ENCODE measurements at regions not wholly inside any gene's neighbourhood (a gene's known extent, or its start where the extent isn't known, plus 50 kb on each side); places are given as distances from the start of the nearest gene placed in this dataset.
"Not testable (repeated sequence)": the region's sequence is repeated elsewhere in the genome, so short reads cannot be mapped to it uniquely, and the experiment has no call there.

DNA sequence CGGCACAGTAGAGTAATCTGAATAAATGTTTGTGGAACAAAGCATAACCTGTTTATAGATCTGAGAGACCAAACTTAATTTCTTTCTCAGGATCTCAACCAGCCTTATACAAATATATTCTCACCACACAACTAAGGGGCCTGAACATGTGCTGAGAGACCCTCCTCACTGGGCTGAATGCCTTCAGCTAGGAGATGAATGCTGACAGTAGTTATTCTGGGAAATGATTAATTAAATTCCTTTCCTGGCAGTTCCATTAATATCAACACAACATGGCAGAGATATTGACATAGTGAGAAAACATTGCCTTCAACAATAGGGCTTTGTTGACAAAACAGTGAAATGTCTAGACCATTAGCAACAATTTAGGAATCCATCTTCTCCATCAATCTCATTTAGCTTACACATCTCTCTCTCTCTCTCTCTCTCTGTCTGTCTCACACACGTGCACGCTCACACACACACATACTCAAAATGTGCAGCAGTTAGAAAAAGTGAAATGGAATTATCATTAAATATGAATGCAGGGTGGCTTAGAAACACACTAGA, 780.8 kb upstream of the CDH8 start:
- no peaks in the 10 kb centered on the region for H3K27me3 Mint-ChIP-seq
- H3K27ac Mint-ChIP-seq, result no peak overlapping the region
- H3K4me3 Mint-ChIP-seq, result no peak overlapping the region
- no peaks in the 10 kb centered on the region for H3K36me3 Mint-ChIP-seq
- ChIA-PET POLR2A (interaction anchor here (0.7 kb wide), 1 partner anchor 29 kb away, joined by 3 read pairs; no protein-coding TSS in a partner anchor), CTCF (no interaction called here)
- intact Hi-C loops (cut with micrococcal nuclease), result no loop called here
- H3K9me3 Mint-ChIP-seq, result peaks cover 44% of the 10 kb centered on the region
- no peak for DNase-seq
- H3K4me1 Mint-ChIP-seq (ENCODE audit: low read depth), result no peaks in the 10 kb centered on the region

DNA sequence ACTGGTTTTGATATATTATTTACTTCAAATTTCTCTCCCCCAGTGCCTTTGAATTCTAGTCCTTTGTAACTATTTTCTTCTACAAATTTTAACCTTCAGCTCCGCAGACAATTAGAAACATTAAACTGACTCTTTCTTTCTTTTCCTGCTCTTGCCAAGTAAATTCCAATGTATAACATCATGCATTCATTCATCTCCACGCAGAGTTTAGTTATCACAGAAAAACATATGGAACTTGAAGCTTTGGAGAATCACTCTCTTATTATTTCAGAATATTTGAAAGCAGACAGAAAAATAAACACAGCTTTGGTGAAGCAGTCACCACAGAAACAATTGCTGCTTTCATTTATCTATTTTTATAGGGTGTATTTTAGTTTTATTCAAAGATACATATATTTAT, 778.7 kb upstream of the CDH8 start:
- no peak overlapping the region for H3K27ac Mint-ChIP-seq
- H3K27me3 Mint-ChIP-seq, result no peaks in the 10 kb centered on the region
- DNase-seq, result no peak
- no peak overlapping the region for H3K4me3 Mint-ChIP-seq
- no peaks in the 10 kb centered on the region for H3K4me1 Mint-ChIP-seq (ENCODE audit: low read depth)
- H3K36me3 Mint-ChIP-seq, result no peaks in the 10 kb centered on the region
- peaks cover 48% of the 10 kb centered on the region for H3K9me3 Mint-ChIP-seq
- intact Hi-C loops (cut with micrococcal nuclease), result no loop called here
- ChIA-PET POLR2A (no interaction called here), CTCF (no interaction called here)

DNA sequence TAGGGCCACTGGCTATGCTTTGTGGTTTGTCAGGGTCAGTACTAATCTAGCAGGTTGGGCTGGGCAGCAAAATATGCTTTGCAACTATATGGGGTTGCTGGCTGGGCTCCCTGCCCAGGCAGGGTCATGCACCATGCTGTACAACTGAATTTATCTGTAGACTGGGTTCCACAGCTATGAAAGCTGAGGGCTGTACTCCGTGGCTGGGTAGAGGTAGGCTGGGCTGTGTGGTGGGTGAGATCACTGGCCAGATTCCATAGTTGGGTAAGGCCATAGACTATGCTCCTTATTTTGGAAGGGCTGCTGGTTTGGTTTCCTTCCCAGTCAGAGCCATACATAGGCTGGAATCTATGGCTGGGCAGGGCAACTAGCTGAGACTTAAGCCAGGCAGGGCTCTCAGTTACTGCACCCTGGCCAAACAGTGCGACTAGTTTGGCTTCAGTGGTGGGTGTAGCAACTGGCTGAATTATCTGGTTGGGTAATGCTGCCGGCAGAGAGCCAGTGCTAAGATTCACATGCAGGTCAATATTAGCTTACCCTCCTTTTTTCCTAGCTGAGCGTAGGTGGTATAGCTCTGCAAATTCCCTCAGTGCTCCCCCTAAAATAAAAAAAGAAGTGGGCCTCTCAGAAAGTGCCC, 769.1 kb upstream of the CDH8 start:
- ChIA-PET CTCF (no interaction called here), POLR2A (no interaction called here)
- no peak overlapping the region for H3K27ac Mint-ChIP-seq
- intact Hi-C loops (cut with micrococcal nuclease), result no loop called here
- DNase-seq, result no peak
- no peaks in the 10 kb centered on the region for H3K36me3 Mint-ChIP-seq
- H3K27me3 Mint-ChIP-seq, result no peaks in the 10 kb centered on the region
- H3K4me3 Mint-ChIP-seq, result no peak overlapping the region
- H3K9me3 Mint-ChIP-seq, result peaks cover 19% of the 10 kb centered on the region
- no peaks in the 10 kb centered on the region for H3K4me1 Mint-ChIP-seq (ENCODE audit: low read depth)

DNA sequence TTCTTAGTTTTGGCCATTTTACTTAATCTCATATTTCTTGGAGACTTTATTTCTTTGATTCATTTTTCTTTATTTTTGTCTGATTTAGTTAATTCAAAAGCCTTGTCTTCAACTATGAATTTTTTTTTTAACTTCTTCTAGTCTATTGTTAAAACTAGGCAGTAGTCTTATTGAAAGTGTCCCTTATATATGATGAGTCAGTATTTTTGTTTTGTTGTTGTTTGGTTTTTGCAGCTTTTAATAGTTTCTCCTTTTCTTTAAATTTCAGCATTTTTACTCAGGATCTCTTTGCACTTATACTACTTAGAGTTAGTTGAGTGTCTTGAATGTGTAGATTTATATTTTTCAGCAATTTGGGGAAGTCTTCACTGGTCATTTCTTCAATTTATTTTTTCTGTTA, 758.5 kb upstream of the CDH8 start:
- DNase-seq, result no peak
- Mint-ChIP-seq H3K9me3 (peaks cover 49% of the 10 kb centered on the region), H3K36me3 (no peaks in the 10 kb centered on the region), H3K4me1 (ENCODE audit: low read depth) (no peaks in the 10 kb centered on the region), H3K4me3 (no peak overlapping the region), H3K27me3 (no peaks in the 10 kb centered on the region), H3K27ac (no peak overlapping the region)
- intact Hi-C loops (cut with micrococcal nuclease), result no loop called here
- CTCF ChIA-PET, result no interaction called here
- POLR2A ChIA-PET, result no interaction called here

DNA sequence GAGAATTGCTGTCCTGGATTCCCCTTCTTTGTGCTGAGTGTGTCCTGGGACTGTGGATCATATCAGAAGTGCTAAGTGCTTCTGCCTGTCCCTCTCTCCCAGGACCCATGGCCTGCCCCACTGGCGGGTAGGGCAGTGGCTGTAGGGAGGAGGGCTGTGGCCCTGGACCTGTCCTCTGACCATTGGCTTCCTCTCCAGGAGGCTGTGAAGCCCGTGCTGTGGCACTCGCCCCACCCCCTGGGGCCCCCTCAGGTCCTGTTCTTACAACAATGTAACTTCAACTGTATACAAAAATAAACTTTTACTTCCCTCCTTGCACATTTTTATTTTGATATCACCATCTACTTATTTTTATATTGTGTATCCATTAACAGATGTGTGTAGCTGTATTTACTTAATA, 743.8 kb upstream of the CDH8 start:
- CTCF ChIA-PET; H3K27ac Mint-ChIP-seq; H3K4me3 Mint-ChIP-seq; H3K36me3 Mint-ChIP-seq; H3K27me3 Mint-ChIP-seq; POLR2A ChIA-PET; intact Hi-C loops (cut with micrococcal nuclease); DNase-seq; H3K4me1 Mint-ChIP-seq (ENCODE audit: low read depth): not testable (repeated sequence)
- peaks cover 23% of the 10 kb centered on the region for H3K9me3 Mint-ChIP-seq

DNA sequence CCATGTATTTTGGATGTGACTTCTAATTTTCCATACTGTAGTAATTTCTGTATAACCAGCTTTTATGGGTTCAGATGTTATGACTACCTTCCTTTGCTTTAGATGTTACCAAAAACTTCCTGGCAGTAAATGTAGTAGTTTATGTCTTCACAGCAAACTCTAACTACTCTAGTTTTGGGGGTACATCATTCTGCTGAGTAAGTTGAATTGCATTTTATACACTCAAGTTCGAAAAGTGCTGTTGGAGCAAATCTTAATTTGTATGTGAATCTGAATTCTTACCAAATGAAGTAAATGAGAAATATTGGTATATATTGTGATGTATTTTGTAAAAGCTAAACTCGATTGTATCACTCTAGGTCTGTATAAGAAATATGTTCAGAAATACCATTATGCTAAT, 728.3 kb upstream of the CDH8 start:
- H3K27me3 Mint-ChIP-seq, result no peaks in the 10 kb centered on the region
- peaks cover 29% of the 10 kb centered on the region for H3K9me3 Mint-ChIP-seq
- no peak overlapping the region for H3K4me3 Mint-ChIP-seq
- no peaks in the 10 kb centered on the region for H3K36me3 Mint-ChIP-seq
- ChIA-PET CTCF (no interaction called here), POLR2A (no interaction called here)
- no peaks in the 10 kb centered on the region for H3K4me1 Mint-ChIP-seq (ENCODE audit: low read depth)
- intact Hi-C loops (cut with micrococcal nuclease), result no loop called here
- H3K27ac Mint-ChIP-seq, result no peak overlapping the region
- DNase-seq, result no peak

DNA sequence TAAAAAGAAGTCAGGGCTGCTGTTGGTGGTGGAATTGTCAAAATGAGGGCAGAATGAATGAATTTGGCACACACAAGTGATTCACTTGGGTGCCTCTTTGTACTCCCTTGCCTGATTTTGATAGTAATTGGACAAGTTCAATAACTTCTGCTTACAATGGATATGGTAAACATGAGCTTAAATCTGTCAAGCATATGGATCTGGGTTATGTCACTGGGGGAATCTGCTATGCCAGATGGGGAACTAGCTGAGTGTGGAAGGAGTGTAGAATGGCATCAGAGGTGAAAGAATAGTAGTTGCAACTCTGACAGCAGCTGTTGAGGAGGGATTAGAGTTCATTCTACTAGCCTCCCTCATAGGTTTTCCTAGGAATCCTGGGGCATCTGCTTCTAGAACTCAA, 724.2 kb upstream of the CDH8 start:
- Mint-ChIP-seq H3K27ac (no peak overlapping the region), H3K9me3 (peaks cover 29% of the 10 kb centered on the region), H3K27me3 (no peaks in the 10 kb centered on the region), H3K4me3 (no peak overlapping the region), H3K4me1 (ENCODE audit: low read depth) (no peaks in the 10 kb centered on the region), H3K36me3 (no peaks in the 10 kb centered on the region)
- ChIA-PET POLR2A (no interaction called here), CTCF (no interaction called here)
- no peak for DNase-seq
- intact Hi-C loops (cut with micrococcal nuclease), result no loop called here

DNA sequence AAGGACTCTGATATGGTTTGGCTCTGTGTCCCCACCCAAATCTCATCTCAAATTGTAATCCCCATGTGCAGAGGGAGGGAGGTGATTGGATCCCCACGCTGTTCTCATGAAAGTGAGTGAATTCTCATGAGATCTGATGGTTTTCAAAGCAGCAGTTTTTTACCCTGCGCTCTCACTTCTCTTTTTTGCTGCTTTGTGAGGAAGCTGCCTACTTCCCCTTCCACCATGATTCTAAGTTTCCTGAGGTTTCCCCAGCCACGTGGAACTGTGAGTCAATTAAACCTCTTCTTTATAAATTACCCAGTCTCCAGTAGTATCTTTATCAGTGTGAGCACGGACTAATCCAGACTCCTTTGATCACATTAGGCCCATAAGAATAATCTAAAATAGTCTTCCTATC, 719.7 kb upstream of the CDH8 start:
- H3K9me3 Mint-ChIP-seq, result peaks cover 23% of the 10 kb centered on the region

DNA sequence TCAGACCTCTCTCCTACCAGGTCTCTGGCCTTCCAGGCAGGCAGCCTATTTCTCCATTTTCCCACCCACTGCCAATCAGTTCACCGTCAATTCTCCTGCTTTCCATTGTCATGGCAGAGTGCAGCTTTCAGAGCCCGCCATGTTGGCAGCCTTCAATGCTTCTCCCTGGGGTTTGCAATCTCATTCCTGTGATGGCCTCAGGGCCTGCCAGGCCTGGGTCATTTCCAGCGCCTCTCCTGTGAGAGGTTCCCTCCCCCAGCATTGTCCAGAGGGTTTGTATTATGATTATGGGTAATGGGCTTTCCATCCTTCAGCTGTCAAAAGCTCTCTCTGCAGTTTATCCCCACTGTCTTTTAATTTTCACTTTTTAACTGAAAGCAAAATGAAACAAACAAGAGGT, 716.6 kb upstream of the CDH8 start:
- POLR2A ChIA-PET, result no interaction called here
- Mint-ChIP-seq H3K4me1 (ENCODE audit: low read depth) (no peaks in the 10 kb centered on the region), H3K4me3 (no peak overlapping the region), H3K27me3 (no peaks in the 10 kb centered on the region), H3K27ac (no peak overlapping the region), H3K9me3 (peaks cover 26% of the 10 kb centered on the region), H3K36me3 (no peaks in the 10 kb centered on the region)
- CTCF ChIA-PET, result no interaction called here
- intact Hi-C loops (cut with micrococcal nuclease), result no loop called here
- no peak for DNase-seq

More for the DNA sequence above, 719.7 kb upstream of the CDH8 start:
- no peaks in the 10 kb centered on the region for H3K27me3 Mint-ChIP-seq
- no peak for DNase-seq
- CTCF ChIA-PET, result no interaction called here
- H3K4me3 Mint-ChIP-seq, result no peak overlapping the region
- H3K4me1 Mint-ChIP-seq (ENCODE audit: low read depth), result no peaks in the 10 kb centered on the region
- intact Hi-C loops (cut with micrococcal nuclease), result no loop called here
- POLR2A ChIA-PET, result no interaction called here
- H3K27ac Mint-ChIP-seq, result no peak overlapping the region
- H3K36me3 Mint-ChIP-seq, result no peaks in the 10 kb centered on the region

DNA sequence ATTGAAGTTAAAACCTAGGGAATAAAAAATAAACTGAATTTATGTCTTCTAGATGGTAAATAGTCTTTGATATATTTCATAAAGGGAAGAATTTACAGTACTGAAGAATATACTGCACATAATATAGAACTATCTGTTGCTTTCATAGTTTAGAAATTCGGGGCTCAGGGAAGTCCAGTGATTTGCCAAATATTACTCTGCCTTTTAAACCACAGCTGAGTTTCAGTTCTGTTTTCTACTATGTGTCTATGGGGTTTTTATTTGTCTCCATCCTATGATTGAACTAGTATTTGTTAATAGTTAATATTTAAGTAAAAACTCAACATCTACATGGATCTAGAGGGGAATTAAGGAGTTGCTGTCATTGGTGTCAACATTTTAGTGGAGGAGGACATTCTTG, 715.0 kb upstream of the CDH8 start:
- intact Hi-C loops (cut with micrococcal nuclease), result no loop called here
- POLR2A ChIA-PET, result no interaction called here
- CTCF ChIA-PET, result no interaction called here

DNA sequence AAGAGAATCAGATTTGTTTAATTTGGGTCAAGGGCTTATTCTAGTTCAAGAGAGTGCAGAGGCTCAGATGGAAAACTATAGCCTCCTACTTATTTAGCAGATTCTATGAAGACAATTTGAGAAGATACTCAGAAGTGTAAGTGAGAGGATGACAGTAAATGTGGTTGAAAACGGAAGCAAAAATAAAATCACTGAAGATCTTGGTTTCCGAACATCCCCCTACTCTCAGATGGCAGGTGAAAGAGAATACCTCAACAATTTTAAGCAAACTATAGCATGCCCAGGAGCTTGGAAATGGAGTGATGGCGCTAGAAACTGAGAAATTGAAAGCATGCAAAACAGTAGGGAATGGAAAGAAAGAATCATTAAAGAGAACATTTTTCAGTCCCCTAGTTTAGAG, 705.5 kb upstream of the CDH8 start:
- Mint-ChIP-seq H3K9me3 (peaks cover 29% of the 10 kb centered on the region), H3K27me3 (no peaks in the 10 kb centered on the region), H3K36me3 (no peaks in the 10 kb centered on the region), H3K4me3 (no peak overlapping the region), H3K27ac (no peak overlapping the region), H3K4me1 (ENCODE audit: low read depth) (no peaks in the 10 kb centered on the region)
- ChIA-PET CTCF (no interaction called here), POLR2A (no interaction called here)
- DNase-seq, result no peak
- intact Hi-C loops (cut with micrococcal nuclease), result no loop called here

More for the DNA sequence above, 715.0 kb upstream of the CDH8 start:
- no peak overlapping the region for H3K27ac Mint-ChIP-seq
- no peaks in the 10 kb centered on the region for H3K36me3 Mint-ChIP-seq
- H3K4me1 Mint-ChIP-seq (ENCODE audit: low read depth), result no peaks in the 10 kb centered on the region
- peaks cover 24% of the 10 kb centered on the region for H3K9me3 Mint-ChIP-seq
- no peaks in the 10 kb centered on the region for H3K27me3 Mint-ChIP-seq
- no peak for DNase-seq
- H3K4me3 Mint-ChIP-seq, result no peak overlapping the region

DNA sequence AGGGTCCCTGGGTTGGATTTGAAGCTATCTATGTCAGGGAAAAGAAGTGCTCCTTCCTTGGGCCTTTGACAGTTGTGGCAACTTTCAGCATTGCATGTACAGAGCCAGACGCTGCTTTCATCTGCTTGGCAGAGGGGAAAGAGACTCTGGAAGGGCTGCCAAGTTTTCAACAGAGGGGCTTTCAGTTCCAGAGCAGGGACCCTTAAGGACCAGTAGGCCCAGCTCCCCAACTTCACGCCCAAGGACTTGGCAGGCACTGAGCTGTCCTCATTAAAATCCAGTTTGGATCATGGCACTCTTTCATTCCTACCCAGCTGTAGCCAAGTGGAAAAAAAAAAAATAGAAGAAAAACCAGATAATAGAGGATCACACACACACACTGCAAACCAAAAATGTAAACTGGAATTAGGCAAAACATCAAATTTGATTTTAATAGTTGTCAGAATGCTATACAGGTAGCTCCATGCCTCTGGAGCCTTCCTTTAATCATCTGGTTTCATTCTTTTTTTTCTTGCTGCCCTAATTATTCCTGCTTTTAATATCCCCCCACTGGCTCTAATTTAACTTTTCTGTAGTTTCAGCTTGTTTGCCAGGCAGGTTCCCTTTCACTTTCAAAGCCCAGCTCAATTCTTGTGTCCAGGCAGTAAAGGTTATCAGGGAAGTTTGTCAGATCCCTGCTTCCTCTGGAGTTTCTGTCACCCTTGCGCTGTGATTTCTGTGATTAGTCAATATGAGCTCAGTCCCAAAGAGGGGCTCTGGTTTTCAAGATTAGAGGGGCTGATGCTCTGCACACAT, 702.6 kb upstream of the CDH8 start:
- DNase-seq, result no peak
- intact Hi-C loops (cut with micrococcal nuclease), result no loop called here
- H3K4me1 Mint-ChIP-seq (ENCODE audit: low read depth), result no peaks in the 10 kb centered on the region
- H3K27ac Mint-ChIP-seq, result no peak overlapping the region
- peaks cover 31% of the 10 kb centered on the region for H3K9me3 Mint-ChIP-seq
- POLR2A ChIA-PET, result no interaction called here
- H3K27me3 Mint-ChIP-seq, result no peaks in the 10 kb centered on the region
- H3K36me3 Mint-ChIP-seq, result no peaks in the 10 kb centered on the region
- no peak overlapping the region for H3K4me3 Mint-ChIP-seq
- CTCF ChIA-PET, result no interaction called here

DNA sequence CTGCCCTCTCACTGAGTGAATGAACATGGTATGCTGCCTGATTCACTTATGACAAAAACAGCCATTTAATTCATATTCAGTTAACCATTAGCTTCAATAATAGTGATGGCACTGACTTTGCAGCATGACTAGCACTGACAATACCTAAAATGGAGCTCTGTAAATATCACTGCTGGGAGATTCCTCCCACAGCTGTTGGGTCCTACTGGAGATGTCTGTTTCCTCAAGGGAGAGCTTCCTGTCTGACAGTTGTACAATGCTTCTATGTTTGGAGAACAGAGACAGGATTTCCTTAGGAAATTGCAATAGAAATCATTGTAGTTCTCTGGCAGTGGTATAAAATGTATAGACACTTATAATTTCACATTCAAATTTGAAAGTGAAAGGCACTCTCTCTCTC, 695.9 kb upstream of the CDH8 start:
- no peaks in the 10 kb centered on the region for H3K36me3 Mint-ChIP-seq
- H3K4me3 Mint-ChIP-seq, result no peak overlapping the region
- H3K4me1 Mint-ChIP-seq (ENCODE audit: low read depth), result no peaks in the 10 kb centered on the region
- DNase-seq, result no peak
- no peaks in the 10 kb centered on the region for H3K27me3 Mint-ChIP-seq
- no peak overlapping the region for H3K27ac Mint-ChIP-seq
- ChIA-PET CTCF (no interaction called here), POLR2A (no interaction called here)
- peaks cover 29% of the 10 kb centered on the region for H3K9me3 Mint-ChIP-seq
- intact Hi-C loops (cut with micrococcal nuclease), result no loop called here
